Caco-2 (cell line): ENCODE measurements at regions not wholly inside any gene's neighbourhood (a gene's known extent, or its start where the extent isn't known, plus 50 kb on each side); places are given as distances from the start of the nearest gene placed in this dataset.

Experiments used
- BruUV-seq: library from RNA; stranded (reverse); fragments of 400-500 nt; replicated peaks from 2 replicates; lab custom pipeline; 2021; lab: Mats Ljungman, UMichigan
- CTCF ChIA-PET: fragments of 300-600 bp; sonication (Branson Sonifier 250); formaldehyde crosslinking; loops from one replicate; lab custom pipeline; 2022; ENCODE audit warnings: antibody characterized with exemption; lab: Charles Lee
- POLR2A ChIA-PET: fragments of 300-600 bp; sonication (Branson Sonifier 250); formaldehyde crosslinking; loops from one replicate; lab custom pipeline; 2022; ENCODE audit warnings: antibody characterized with exemption; lab: Charles Lee
- DNase-seq, 2 experiments: peaks; one replicate each; pipeline versions ENCODE4 v3.0.0 to v3.0.0-alpha.2; 2020 to 2022
- H3K27me3 ChIP-seq: replicated peaks from 2 replicates; pipeline ENCODE4 v1.6.0; 2011; ENCODE audit warnings: low read length; ENCODE audit not compliant: control insufficient read depth, insufficient read depth
- H3K36me3 ChIP-seq: 2 replicates; pipeline ENCODE4 v1.5.1; 2011; ENCODE audit warnings: low read length; ENCODE audit not compliant: control insufficient read depth, insufficient read depth
- H3K4me1 ChIP-seq: fragments of 250-450 bp; sonication (Bioruptor Pico); 2 replicates; pipeline ENCODE4 v1.5.1; 2020; ENCODE audit warnings: mild to moderate bottlenecking
- H3K4me3 ChIP-seq: 2 replicates; pipeline ENCODE4 v1.5.1; 2011; ENCODE audit warnings: low read depth, mild to moderate bottlenecking, control low read depth, low read length
- H3K9me3 ChIP-seq: fragments of 250-450 bp; sonication (Bioruptor Pico); 2 replicates; pipeline ENCODE4 v1.5.1; 2020; ENCODE audit warnings: mild to moderate bottlenecking, moderate library complexity
- H3K27ac Mint-ChIP-seq: one replicate; pipeline ENCODE4 v1.8.0; 2022; ENCODE audit warnings: mixed read lengths; ENCODE audit not compliant: unreplicated experiment
- H3K27me3 Mint-ChIP-seq: one replicate; pipeline ENCODE4 v1.8.0; 2022; ENCODE audit warnings: mixed read lengths; ENCODE audit not compliant: insufficient read depth, unreplicated experiment
- H3K36me3 Mint-ChIP-seq: one replicate; pipeline ENCODE4 v1.8.0; 2022; ENCODE audit warnings: mild to moderate bottlenecking, mixed read lengths; ENCODE audit not compliant: insufficient read depth, unreplicated experiment
- H3K4me1 Mint-ChIP-seq: one replicate; pipeline ENCODE4 v1.8.0; 2022; ENCODE audit warnings: low read depth, mixed read lengths; ENCODE audit not compliant: unreplicated experiment
- H3K4me3 Mint-ChIP-seq: one replicate; pipeline ENCODE4 v1.8.0; 2022; ENCODE audit warnings: mild to moderate bottlenecking, moderate library complexity, mixed read lengths; ENCODE audit not compliant: unreplicated experiment
- H3K9me3 Mint-ChIP-seq: one replicate; pipeline ENCODE4 v1.8.0; 2022; ENCODE audit warnings: mixed read lengths; ENCODE audit not compliant: unreplicated experiment
- intact Hi-C: fragments of 100-400 bp; cut with micrococcal nuclease; formaldehyde crosslinking; loops from one replicate; pipeline ENCODE4 v1.10.0; 2022; ENCODE audit not compliant: unreplicated experiment
- TF ChIP-seq, protein P1 (sequence below), 2 experiments: fragments of 200-600 bp in 1 of 2; IDR thresholded peaks; 1 replicate in 1 of 2; 2 replicates in 1 of 2; pipeline versions ENCODE4 v1.5.1 to v1.8.0; 2011 to 2022; ENCODE audit warnings: antibody characterized with exemption in 1 of 2, control low read depth in 1 of 2, inconsistent platforms in 1 of 2, low read depth in 1 of 2, low read length in 1 of 2, mild to moderate bottlenecking in 1 of 2, moderate library complexity in 1 of 2; ENCODE audit not compliant: insufficient read depth in 1 of 2, severe bottlenecking in 1 of 2, unreplicated experiment in 1 of 2

GRCh38 chr2:60047347-60047746 is 506.1 kb downstream of the BCL11A start:
- H3K9me3 ChIP-seq: no peaks in the 10 kb centered on the region
- H3K27ac Mint-ChIP-seq: no peak overlapping the region
- no peaks in the 10 kb centered on the region for H3K4me1 Mint-ChIP-seq
- no peaks in the 10 kb centered on the region for H3K36me3 ChIP-seq
- ChIA-PET CTCF (no interaction called here), POLR2A (no interaction called here)
- TF ChIP-seq, protein P1, sequence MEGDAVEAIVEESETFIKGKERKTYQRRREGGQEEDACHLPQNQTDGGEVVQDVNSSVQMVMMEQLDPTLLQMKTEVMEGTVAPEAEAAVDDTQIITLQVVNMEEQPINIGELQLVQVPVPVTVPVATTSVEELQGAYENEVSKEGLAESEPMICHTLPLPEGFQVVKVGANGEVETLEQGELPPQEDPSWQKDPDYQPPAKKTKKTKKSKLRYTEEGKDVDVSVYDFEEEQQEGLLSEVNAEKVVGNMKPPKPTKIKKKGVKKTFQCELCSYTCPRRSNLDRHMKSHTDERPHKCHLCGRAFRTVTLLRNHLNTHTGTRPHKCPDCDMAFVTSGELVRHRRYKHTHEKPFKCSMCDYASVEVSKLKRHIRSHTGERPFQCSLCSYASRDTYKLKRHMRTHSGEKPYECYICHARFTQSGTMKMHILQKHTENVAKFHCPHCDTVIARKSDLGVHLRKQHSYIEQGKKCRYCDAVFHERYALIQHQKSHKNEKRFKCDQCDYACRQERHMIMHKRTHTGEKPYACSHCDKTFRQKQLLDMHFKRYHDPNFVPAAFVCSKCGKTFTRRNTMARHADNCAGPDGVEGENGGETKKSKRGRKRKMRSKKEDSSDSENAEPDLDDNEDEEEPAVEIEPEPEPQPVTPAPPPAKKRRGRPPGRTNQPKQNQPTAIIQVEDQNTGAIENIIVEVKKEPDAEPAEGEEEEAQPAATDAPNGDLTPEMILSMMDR (IDR thresholded peaks at IDR 0.05; ENCODE audit: insufficient read depth in 1 of 2, low read depth in 1 of 2, low read length in 1 of 2, severe bottlenecking in 1 of 2, unreplicated experiment in 1 of 2): no peak
- intact Hi-C loops: no loop called here
- BruUV-seq: no TSS peak
- no peaks in the 10 kb centered on the region for H3K27me3 Mint-ChIP-seq
- DNase-seq: no peak
- H3K4me1 ChIP-seq: no peaks in the 10 kb centered on the region
- no peaks in the 10 kb centered on the region for H3K36me3 Mint-ChIP-seq
- no peaks in the 10 kb centered on the region for H3K9me3 Mint-ChIP-seq
- H3K27me3 ChIP-seq: no peaks in the 10 kb centered on the region
- H3K4me3 Mint-ChIP-seq: no peak overlapping the region
- H3K4me3 ChIP-seq: no peak overlapping the region

- H3K36me3 ChIP-seq: no peaks in the 10 kb centered on the region
- no peaks in the 10 kb centered on the region for H3K36me3 Mint-ChIP-seq
- no peaks in the 10 kb centered on the region for H3K4me1 Mint-ChIP-seq
- H3K27ac Mint-ChIP-seq: no peak overlapping the region
- intact Hi-C loops: no loop called here
- peaks cover 2% of the 10 kb centered on the region for H3K9me3 Mint-ChIP-seq
- ChIA-PET CTCF (no interaction called here), POLR2A (no interaction called here)
- no peaks in the 10 kb centered on the region for H3K27me3 ChIP-seq
- DNase-seq: no peak
- TF ChIP-seq, protein P1 (IDR thresholded peaks at IDR 0.05; ENCODE audit: insufficient read depth in 1 of 2, low read depth in 1 of 2, low read length in 1 of 2, severe bottlenecking in 1 of 2, unreplicated experiment in 1 of 2): no peak
- no peaks in the 10 kb centered on the region for H3K27me3 Mint-ChIP-seq
- H3K4me3 Mint-ChIP-seq: no peak overlapping the region
- no peak overlapping the region for H3K4me3 ChIP-seq
- no peaks in the 10 kb centered on the region for H3K9me3 ChIP-seq
- no peaks in the 10 kb centered on the region for H3K4me1 ChIP-seq
- no TSS peak for BruUV-seq
Observed at GRCh38 chr2:60046529-60046928, 506.9 kb downstream of the BCL11A start.

DNA sequence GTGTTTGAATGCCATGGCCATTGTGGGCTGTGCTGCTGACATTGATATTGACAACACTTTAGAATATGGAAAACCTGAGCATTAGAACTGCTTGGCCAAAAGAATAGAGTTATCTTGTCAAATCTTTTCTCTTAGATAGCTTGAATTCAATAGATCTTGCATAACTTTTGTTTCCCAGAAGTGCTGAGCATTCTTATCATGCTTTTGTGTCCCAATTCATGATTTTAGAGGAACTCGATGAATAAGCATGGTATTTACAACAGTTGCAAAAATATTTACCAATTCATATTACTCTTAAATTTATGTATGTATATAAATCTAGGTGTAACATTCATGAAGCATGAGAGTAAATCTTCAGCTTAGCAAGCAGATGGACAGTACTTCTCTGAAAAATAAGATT is 508.0 kb downstream of the BCL11A start:
- H3K27me3 Mint-ChIP-seq: no peaks in the 10 kb centered on the region
- Histone ChIP-seq H3K4me3 (no peak overlapping the region), H3K9me3 (no peaks in the 10 kb centered on the region), H3K27me3 (no peaks in the 10 kb centered on the region), H3K36me3 (no peaks in the 10 kb centered on the region), H3K4me1 (no peaks in the 10 kb centered on the region)
- TF ChIP-seq, protein P1 (IDR thresholded peaks at IDR 0.05; ENCODE audit: insufficient read depth in 1 of 2, low read depth in 1 of 2, low read length in 1 of 2, severe bottlenecking in 1 of 2, unreplicated experiment in 1 of 2): no peak
- H3K4me1 Mint-ChIP-seq: no peaks in the 10 kb centered on the region
- intact Hi-C loops: no loop called here
- CTCF ChIA-PET: no interaction called here
- H3K4me3 Mint-ChIP-seq: no peak overlapping the region
- DNase-seq: no peak
- no peak overlapping the region for H3K27ac Mint-ChIP-seq
- POLR2A ChIA-PET: no interaction called here
- BruUV-seq: no TSS peak
- peaks cover 9% of the 10 kb centered on the region for H3K9me3 Mint-ChIP-seq
- no peaks in the 10 kb centered on the region for H3K36me3 Mint-ChIP-seq
